Muscle of leg (tissue), 3 donors: ENCODE measurements at regions not wholly inside any gene's neighbourhood (a gene's known extent, or its start where the extent isn't known, plus 50 kb on each side); places are given as distances from the start of the nearest gene placed in this dataset.

Experiments
- DNase-seq: peaks from one replicate; pipeline ENCODE4 v3.0.0; 2013
- H3K27ac ChIP-seq: one replicate; pipeline ENCODE4 v1.5.1; 2013; ENCODE audit warnings: mild to moderate bottlenecking, low read length, control low read depth
- H3K27me3 ChIP-seq: one replicate; pipeline ENCODE4 v1.6.1; 2013; ENCODE audit warnings: low read length; ENCODE audit not compliant: control insufficient read depth, insufficient read depth
- H3K36me3 ChIP-seq: one replicate; pipeline ENCODE4 v1.6.1; 2013; ENCODE audit warnings: low read length; ENCODE audit not compliant: control insufficient read depth, insufficient read depth
- H3K4me1 ChIP-seq: one replicate; pipeline ENCODE4 v1.6.1; 2013; ENCODE audit warnings: low read length; ENCODE audit not compliant: control insufficient read depth, insufficient read depth
- H3K4me3 ChIP-seq: one replicate; pipeline ENCODE4 v1.5.1; 2013; ENCODE audit warnings: low read length, control low read depth
- H3K9me3 ChIP-seq: replicated peaks from 2 replicates; pipeline ENCODE4 v1.6.1; 2013; ENCODE audit warnings: low read depth, low read length; ENCODE audit not compliant: control insufficient read depth
- WGBS: methylation state at CpG from one replicate; pipeline ENCODE4 v1.1.5; 2013; ENCODE audit warnings: missing lambda C conversion rate; ENCODE audit not compliant: insufficient coverage; 5-methylcytosine and 5-hydroxymethylcytosine counted together

GRCh38 chr7:18177129-18177814, 149.6 kb upstream of the PRPS1L1 start:
- H3K36me3 ChIP-seq, result no peaks in the 10 kb centered on the region
- no peaks in the 10 kb centered on the region for H3K27me3 ChIP-seq
- DNase-seq, result no peak
- no peaks in the 10 kb centered on the region for H3K9me3 ChIP-seq
- H3K4me3 ChIP-seq, result no peak overlapping the region
- no peaks in the 10 kb centered on the region for H3K4me1 ChIP-seq
- WGBS, result 79% methylated on average over 2 of the region's 5 CpGs
- no peak overlapping the region for H3K27ac ChIP-seq

GRCh38 chr7:18177815-18178660, 150.4 kb upstream of the PRPS1L1 start:
- Histone ChIP-seq H3K27me3 (no peaks in the 10 kb centered on the region), H3K9me3 (no peaks in the 10 kb centered on the region), H3K27ac (no peak overlapping the region), H3K4me3 (no peak overlapping the region), H3K4me1 (no peaks in the 10 kb centered on the region), H3K36me3 (no peaks in the 10 kb centered on the region)
- peak; percentile 51 for DNase-seq
- 59% methylated on average over 2 of the region's 7 CpGs for WGBS

GRCh38 chr7:18179093-18179492, 151.4 kb upstream of the PRPS1L1 start:
- no peak overlapping the region for H3K4me3 ChIP-seq
- no peaks in the 10 kb centered on the region for H3K36me3 ChIP-seq
- no peak overlapping the region for H3K27ac ChIP-seq
- no peaks in the 10 kb centered on the region for H3K4me1 ChIP-seq
- DNase-seq, result no peak
- H3K27me3 ChIP-seq, result no peaks in the 10 kb centered on the region
- H3K9me3 ChIP-seq, result no peaks in the 10 kb centered on the region

- no CpG with 5 or more reads among the region's 1 CpG for WGBS
- Histone ChIP-seq H3K27me3 (no peaks in the 10 kb centered on the region), H3K36me3 (no peaks in the 10 kb centered on the region), H3K4me1 (no peaks in the 10 kb centered on the region), H3K27ac (no peak overlapping the region), H3K9me3 (no peaks in the 10 kb centered on the region), H3K4me3 (no peak overlapping the region)
- no peak for DNase-seq
These were observed 153.0 kb upstream of the PRPS1L1 start for GRCh38 chr7:18180685-18181084.

- Histone ChIP-seq H3K27ac (no peak overlapping the region), H3K4me1 (no peaks in the 10 kb centered on the region), H3K4me3 (no peak overlapping the region), H3K36me3 (no peaks in the 10 kb centered on the region), H3K27me3 (no peaks in the 10 kb centered on the region), H3K9me3 (no peaks in the 10 kb centered on the region)
- DNase-seq, result no peak
- WGBS, result no CpG with 5 or more reads among the region's 5 CpGs
These were observed 162.0 kb upstream of the PRPS1L1 start for GRCh38 chr7:18189500-18190126.

- Histone ChIP-seq H3K27me3 (no peaks in the 10 kb centered on the region), H3K9me3 (no peaks in the 10 kb centered on the region)
- WGBS, result no CpG with 5 or more reads among the region's 2 CpGs
These were observed 163.7 kb upstream of the PRPS1L1 start for GRCh38 chr7:18191341-18191740.

GRCh38 chr7:18191862-18192625, 164.4 kb upstream of the PRPS1L1 start:
- no peaks in the 10 kb centered on the region for H3K27me3 ChIP-seq
- H3K27ac ChIP-seq, result no peak overlapping the region
- H3K4me1 ChIP-seq, result no peaks in the 10 kb centered on the region
- WGBS, result 60% methylated on average over 1 of the region's 8 CpGs
- DNase-seq, result no peak
- no peaks in the 10 kb centered on the region for H3K9me3 ChIP-seq
- no peaks in the 10 kb centered on the region for H3K36me3 ChIP-seq
- H3K4me3 ChIP-seq, result no peak overlapping the region

More at GRCh38 chr7:18191341-18191740, 163.7 kb upstream of the PRPS1L1 start:
- peak; percentile 21 for DNase-seq
- Histone ChIP-seq H3K27ac (no peak overlapping the region), H3K4me3 (no peak overlapping the region), H3K36me3 (no peaks in the 10 kb centered on the region), H3K4me1 (no peaks in the 10 kb centered on the region)

GRCh38 chr7:18194616-18195015, 167.0 kb upstream of the PRPS1L1 start:
- Histone ChIP-seq H3K9me3 (no peaks in the 10 kb centered on the region), H3K27ac (no peak overlapping the region), H3K4me1 (no peaks in the 10 kb centered on the region), H3K27me3 (no peaks in the 10 kb centered on the region), H3K36me3 (no peaks in the 10 kb centered on the region), H3K4me3 (no peak overlapping the region)
- DNase-seq, result no peak

GRCh38 chr7:18196638-18197037, 169.0 kb upstream of the PRPS1L1 start:
- WGBS, result 98% methylated on average over 3 of the region's 3 CpGs
- Histone ChIP-seq H3K9me3 (no peaks in the 10 kb centered on the region), H3K36me3 (no peaks in the 10 kb centered on the region), H3K27me3 (no peaks in the 10 kb centered on the region), H3K4me3 (no peak overlapping the region), H3K4me1 (no peaks in the 10 kb centered on the region), H3K27ac (no peak overlapping the region)
- no peak for DNase-seq

- H3K9me3 ChIP-seq, result no peaks in the 10 kb centered on the region
- H3K36me3 ChIP-seq, result no peaks in the 10 kb centered on the region
- no peak overlapping the region for H3K4me3 ChIP-seq
- no CpG with 5 or more reads among the region's 1 CpG for WGBS
- no peaks in the 10 kb centered on the region for H3K4me1 ChIP-seq
- DNase-seq, result no peak
- no peaks in the 10 kb centered on the region for H3K27me3 ChIP-seq
- no peak overlapping the region for H3K27ac ChIP-seq
These were observed 171.2 kb upstream of the PRPS1L1 start for GRCh38 chr7:18198868-18199267.
